ENCODE measurements at regions not wholly inside any gene's neighbourhood (a gene's known extent, or its start where the extent isn't known, plus 50 kb on each side); places are given as distances from the start of the nearest gene placed in this dataset.

- TF ChIP-seq CTCF (IDR thresholded peaks at IDR 0.05) (no peak), POLR2A (IDR thresholded peaks at IDR 0.05) (no peak)
Measured at GRCh38 chr1:201647722-201648065, 108.8 kb downstream of the NAV1 start.
